Endothelial cell of umbilical vein (primary cell): ENCODE measurements at regions not wholly inside any gene's neighbourhood (a gene's known extent, or its start where the extent isn't known, plus 50 kb on each side); places are given as distances from the start of the nearest gene placed in this dataset.
A peak's percentile ranks its signal among the peaks of the same experiment; 100 is the strongest.

Experiments used
- BruUV-seq: library from RNA; stranded (reverse); fragments of 400-500 nt; replicated peaks from 2 replicates; lab custom pipeline; 2021; lab: Mats Ljungman, UMichigan
- CTCF ChIA-PET: fragments of 300-600, 350-600 bp; sonication (Branson Sonifier 250); formaldehyde crosslinking; loops from one replicate; lab custom pipeline; 2021; ENCODE audit warnings: antibody characterized with exemption, inconsistent platforms; lab: Charles Lee
- POLR2A ChIA-PET: fragments of 300-600, 350-600 bp; sonication (Branson Sonifier 250); formaldehyde crosslinking; loops from one replicate; lab custom pipeline; 2021; ENCODE audit warnings: antibody characterized with exemption, inconsistent platforms; lab: Charles Lee
- DNase-seq: peaks from one replicate; pipeline ENCODE4 v3.0.0-alpha.2; 2011; ENCODE audit warnings: low read depth, low spot score
- FAIRE-seq: peaks from 2 replicates; lab custom pipeline; 2011; peaks lifted over from hg19 to GRCh38; lab: Jason Lieb, UNC
- H2AFZ ChIP-seq: 2 replicates; pipeline ENCODE4 v1.6.0; 2012; ENCODE audit warnings: low read depth, low read length, control low read depth, inconsistent platforms
- H3K27ac ChIP-seq: 2 replicates; pipeline ENCODE4 v1.5.1; 2011; ENCODE audit warnings: low read depth, mild to moderate bottlenecking, control low read depth, low read length, moderate library complexity; ENCODE audit not compliant: insufficient read depth
- H3K27me3 ChIP-seq, 2 experiments: 2 replicates each; pipeline versions ENCODE4 v1.6.0 to v1.6.1; 2011; ENCODE audit warnings: low read length in 2 of 2, mixed read lengths in 1 of 2; ENCODE audit not compliant: control insufficient read depth in 2 of 2, insufficient read depth in 2 of 2
- H3K36me3 ChIP-seq, 2 experiments: 2 replicates in 1 of 2; 3 replicates in 1 of 2; pipeline ENCODE4 v1.5.1; 2011; ENCODE audit warnings: low read length in 2 of 2, mild to moderate bottlenecking in 1 of 2, moderate library complexity in 1 of 2; ENCODE audit not compliant: control insufficient read depth in 2 of 2, insufficient read depth in 2 of 2; ENCODE audit errors: extremely low read depth in 1 of 2
- H3K4me1 ChIP-seq: 3 replicates; pipeline ENCODE4 v1.5.1; 2011; ENCODE audit warnings: mild to moderate bottlenecking, low read length; ENCODE audit not compliant: control insufficient read depth, insufficient read depth; ENCODE audit errors: extremely low read depth
- H3K4me2 ChIP-seq: 2 replicates; pipeline ENCODE4 v1.6.1; 2011; ENCODE audit warnings: low read length, control low read depth, mixed read lengths; ENCODE audit not compliant: insufficient read depth
- H3K4me3 ChIP-seq, 3 experiments: fragments of 200-600 bp in 1 of 3; sonication (generic), shearing (Covaris generic) in 1 of 3; replicated peaks in 1 of 3; 2 replicates each; pipeline ENCODE4 v1.5.1; 2011 to 2016; ENCODE audit warnings: control low read depth in 3 of 3, low read length in 3 of 3, mild to moderate bottlenecking in 2 of 3, inconsistent platforms in 1 of 3, low read depth in 1 of 3, moderate library complexity in 1 of 3; ENCODE audit not compliant: insufficient read depth in 1 of 3
- H3K79me2 ChIP-seq: 2 replicates; pipeline ENCODE4 v1.6.0; 2012; ENCODE audit warnings: low read length, inconsistent platforms; ENCODE audit not compliant: control insufficient read depth, insufficient read depth
- H3K9ac ChIP-seq: replicated peaks from 2 replicates; pipeline ENCODE3; 2011; ENCODE audit warnings: low read length, control low read depth; ENCODE audit not compliant: insufficient read depth; ENCODE audit errors: extremely low read depth
- H3K9me1 ChIP-seq: replicated peaks from 3 replicates; pipeline ENCODE4 v1.6.0; 2011; ENCODE audit warnings: mild to moderate bottlenecking, low read length; ENCODE audit not compliant: control insufficient read depth, insufficient read depth; ENCODE audit errors: extremely low read depth
- H3K9me3 ChIP-seq: replicated peaks from 2 replicates; pipeline ENCODE4 v1.5.1; 2012; ENCODE audit warnings: low read length, inconsistent platforms; ENCODE audit not compliant: control insufficient read depth, insufficient read depth
- H4K20me1 ChIP-seq: replicated peaks from 2 replicates; pipeline ENCODE3; 2011; ENCODE audit warnings: mild to moderate bottlenecking, low read length; ENCODE audit not compliant: control insufficient read depth, insufficient read depth; ENCODE audit errors: extremely low read depth
- FOS ChIP-seq: IDR thresholded peaks from 2 replicates; pipeline ENCODE4 v1.6.1; 2011; ENCODE audit warnings: mild to moderate bottlenecking, low read length, moderate library complexity, borderline replicate concordance; ENCODE audit not compliant: insufficient read depth
- GATA2 ChIP-seq: IDR thresholded peaks from 2 replicates; pipeline ENCODE4 v1.7.0; 2011; ENCODE audit warnings: low read depth, mild to moderate bottlenecking, moderate library complexity, mixed read lengths, low read length; ENCODE audit not compliant: insufficient read length, insufficient read depth
- JUN ChIP-seq: IDR thresholded peaks from 2 replicates; pipeline ENCODE4 v1.6.1; 2011; ENCODE audit warnings: borderline replicate concordance, low read depth; ENCODE audit not compliant: insufficient read length, insufficient read depth
- POLR2A ChIP-seq: IDR thresholded peaks from 2 replicates; pipeline ENCODE4 v1.6.1; 2012; ENCODE audit warnings: low read depth, mild to moderate bottlenecking, control low read depth, low read length
- dilution Hi-C: fragments of 300-500 bp; cut with MboI; formaldehyde crosslinking; loops from one replicate; pipeline ENCODE4 v1.15.0; 2019; ENCODE audit warnings: low sequenced_read_pairs; ENCODE audit not compliant: extremely low pct_ligation_motif_present
- intact Hi-C: fragments of 100-400 bp; cut with micrococcal nuclease; formaldehyde crosslinking; loops from one replicate; pipeline ENCODE4 v1.10.0; 2022

DNA sequence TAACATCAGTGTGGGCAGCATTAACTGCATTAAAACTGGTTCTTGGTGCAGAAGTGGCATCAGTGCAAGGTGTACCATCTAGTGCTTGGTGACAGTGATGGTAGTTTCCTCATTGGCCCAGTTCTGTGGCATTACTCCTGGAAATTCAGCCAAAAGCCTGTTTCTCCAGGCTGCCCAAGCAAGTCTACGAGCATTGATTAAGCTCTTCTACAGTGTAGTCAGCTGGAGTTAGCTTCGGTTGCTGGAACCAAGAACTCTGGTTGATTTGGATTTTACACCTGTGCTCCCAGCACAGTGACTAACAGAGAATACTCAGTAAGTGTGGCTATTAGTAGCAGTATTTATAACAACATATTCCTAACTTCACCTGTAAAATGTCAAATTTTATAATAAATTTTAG, 84.9 kb upstream of the ZDHHC17 start:
- Histone ChIP-seq H3K9ac (no peak overlapping the region), H3K4me2 (no peak overlapping the region), H3K4me1 (peaks cover 7% of the 10 kb centered on the region), H2AFZ (no peak overlapping the region), H3K9me3 (no peaks in the 10 kb centered on the region), H4K20me1 (no peaks in the 10 kb centered on the region), H3K27ac (no peak overlapping the region), H3K36me3 (no peaks in the 10 kb centered on the region), H3K79me2 (no peaks in the 10 kb centered on the region), H3K27me3 (no peaks in the 10 kb centered on the region), H3K9me1 (no peaks in the 10 kb centered on the region), H3K4me3 (no peak overlapping the region)
- BruUV-seq = no TSS peak
- intact Hi-C loops = no loop called here
- no peak for FAIRE-seq
- CTCF ChIA-PET = interaction anchor here (1.3 kb wide), 1 partner anchor 19 kb away, joined by 3 read pairs; no protein-coding TSS in a partner anchor
- TF ChIP-seq GATA2 (no peak), POLR2A (no peak), JUN (no peak)
- dilution Hi-C loops = no loop called here
- POLR2A ChIA-PET = no interaction called here
- DNase-seq = no peak

GRCh38 chr12:76679778-76680177, 84.1 kb upstream of the ZDHHC17 start:
- no peak overlapping the region for H3K4me2 ChIP-seq
- H3K27me3 ChIP-seq = no peaks in the 10 kb centered on the region
- H3K27ac ChIP-seq = no peak overlapping the region
- ChIA-PET POLR2A (no interaction called here), CTCF (no interaction called here)
- no TSS peak for BruUV-seq
- peaks cover 7% of the 10 kb centered on the region for H3K4me1 ChIP-seq
- H3K9me3 ChIP-seq = no peaks in the 10 kb centered on the region
- no peak overlapping the region for H2AFZ ChIP-seq
- no peak overlapping the region for H3K9ac ChIP-seq
- H3K79me2 ChIP-seq = no peaks in the 10 kb centered on the region
- FAIRE-seq (no peak), DNase-seq (peak; percentile 56)
- no peaks in the 10 kb centered on the region for H3K36me3 ChIP-seq
- TF ChIP-seq JUN (no peak), FOS (peak; percentile 26), POLR2A (peak; percentile 30), GATA2 (peak; percentile 58)
- H3K9me1 ChIP-seq = peaks cover 1% of the 10 kb centered on the region
- intact Hi-C loops (no loop called here), dilution Hi-C loops (no loop called here)
- H4K20me1 ChIP-seq = no peaks in the 10 kb centered on the region
- no peak overlapping the region for H3K4me3 ChIP-seq
